Spinal cord (tissue), 9 donors: ENCODE measurements at regions not wholly inside any gene's neighbourhood (a gene's known extent, or its start where the extent isn't known, plus 50 kb on each side); places are given as distances from the start of the nearest gene placed in this dataset.

ENCODE experiments used
- DNase-seq, 6 donors: peaks; one replicate each; pipeline versions ENCODE4 v3.0.0 to v3.0.0-alpha.2; 2013 to 2015; ENCODE audit warnings: low spot score in 6 of 6, low read depth in 4 of 6
- H3K27ac ChIP-seq: one replicate; pipeline ENCODE4 v1.5.1; 2013; ENCODE audit warnings: low read depth, low read length, control low read depth
- H3K27me3 ChIP-seq: one replicate; pipeline ENCODE4 v1.6.1; 2013; ENCODE audit warnings: low read length; ENCODE audit not compliant: control insufficient read depth, insufficient read depth
- H3K36me3 ChIP-seq: one replicate; pipeline ENCODE4 v1.6.1; 2013; ENCODE audit warnings: low read length; ENCODE audit not compliant: control insufficient read depth, insufficient read depth
- H3K4me1 ChIP-seq: one replicate; pipeline ENCODE4 v1.6.1; 2013; ENCODE audit warnings: low read length; ENCODE audit not compliant: control insufficient read depth, insufficient read depth
- H3K4me3 ChIP-seq: one replicate; pipeline ENCODE4 v1.5.1; 2013; ENCODE audit warnings: low read depth, low read length, control low read depth
- H3K9me3 ChIP-seq: one replicate; pipeline ENCODE4 v1.6.1; 2013; ENCODE audit warnings: low read length; ENCODE audit not compliant: control insufficient read depth, insufficient read depth
- WGBS: methylation state at CpG from one replicate; pipeline ENCODE4 v1.1.5; 2013; ENCODE audit warnings: missing lambda C conversion rate; ENCODE audit not compliant: insufficient coverage; 5-methylcytosine and 5-hydroxymethylcytosine counted together
- donor health status: healthy.

- 80% methylated on average over 1 of the region's 2 CpGs for WGBS
- no peaks in the 10 kb centered on the region for H3K27me3 ChIP-seq
- no peak overlapping the region for H3K4me3 ChIP-seq
- no peak overlapping the region for H3K27ac ChIP-seq
- H3K9me3 ChIP-seq = no peaks in the 10 kb centered on the region
- H3K4me1 ChIP-seq = no peaks in the 10 kb centered on the region
- no peak for DNase-seq
- H3K36me3 ChIP-seq = no peaks in the 10 kb centered on the region
Observed at GRCh38 chr18:2199060-2199459, 372.2 kb downstream of the METTL4 start.

- Histone ChIP-seq H3K4me3 (no peak overlapping the region), H3K27ac (no peak overlapping the region), H3K4me1 (no peaks in the 10 kb centered on the region), H3K27me3 (no peaks in the 10 kb centered on the region), H3K9me3 (no peaks in the 10 kb centered on the region), H3K36me3 (no peaks in the 10 kb centered on the region)
- no peak for DNase-seq
- WGBS = no CpG with 5 or more reads among the region's 2 CpGs
Observed at GRCh38 chr18:2201036-2201600, 370.2 kb downstream of the METTL4 start.

- no peaks in the 10 kb centered on the region for H3K9me3 ChIP-seq
- H3K4me1 ChIP-seq = no peaks in the 10 kb centered on the region
- WGBS = 100% methylated on average over 1 of the region's 2 CpGs
- no peak overlapping the region for H3K4me3 ChIP-seq
- no peak overlapping the region for H3K27ac ChIP-seq
- no peak for DNase-seq
- no peaks in the 10 kb centered on the region for H3K36me3 ChIP-seq
- H3K27me3 ChIP-seq = no peaks in the 10 kb centered on the region
Observed at GRCh38 chr18:2204736-2205135, 366.6 kb downstream of the METTL4 start.

DNA sequence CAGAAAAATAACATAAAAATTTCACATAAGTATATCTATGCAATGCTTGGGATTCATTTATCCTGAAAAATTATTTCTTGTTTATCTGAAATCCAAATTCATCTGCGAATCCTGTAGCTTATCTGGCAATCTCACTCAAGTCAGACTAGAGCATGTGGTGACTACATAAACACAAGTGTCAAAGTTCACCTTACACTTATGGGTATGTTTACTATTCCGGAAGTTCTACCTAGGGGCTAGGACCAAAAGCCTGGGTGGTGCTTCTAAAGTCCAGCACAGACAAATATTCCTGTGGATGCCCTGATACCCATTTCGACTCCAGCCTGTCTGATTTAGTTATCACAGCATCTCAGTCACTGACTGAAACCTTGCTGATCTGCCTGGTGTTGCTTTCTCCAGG, 364.0 kb downstream of the METTL4 start:
- 86% methylated on average over 2 of the region's 3 CpGs for WGBS
- no peak for DNase-seq
- Histone ChIP-seq H3K36me3 (no peaks in the 10 kb centered on the region), H3K9me3 (no peaks in the 10 kb centered on the region), H3K4me3 (no peak overlapping the region), H3K27me3 (no peaks in the 10 kb centered on the region), H3K4me1 (no peaks in the 10 kb centered on the region), H3K27ac (no peak overlapping the region)

- no peaks in the 10 kb centered on the region for H3K9me3 ChIP-seq
- no peak overlapping the region for H3K4me3 ChIP-seq
- H3K27ac ChIP-seq = no peak overlapping the region
- WGBS = no CpG with 5 or more reads among the region's 1 CpG
- H3K36me3 ChIP-seq = no peaks in the 10 kb centered on the region
- H3K27me3 ChIP-seq = no peaks in the 10 kb centered on the region
- H3K4me1 ChIP-seq = no peaks in the 10 kb centered on the region
- no peak for DNase-seq
Observed at GRCh38 chr18:2212598-2213205, 358.6 kb downstream of the METTL4 start.

- Histone ChIP-seq H3K27me3 (no peaks in the 10 kb centered on the region), H3K4me1 (no peaks in the 10 kb centered on the region), H3K9me3 (no peaks in the 10 kb centered on the region), H3K4me3 (no peak overlapping the region), H3K36me3 (no peaks in the 10 kb centered on the region), H3K27ac (no peak overlapping the region)
- DNase-seq = no peak
- WGBS = no CpG with 5 or more reads among the region's 2 CpGs
Observed at GRCh38 chr18:2213905-2214304, 357.4 kb downstream of the METTL4 start.

GRCh38 chr18:2217356-2217755, 353.9 kb downstream of the METTL4 start:
- no CpG with 5 or more reads among the region's 2 CpGs for WGBS
- Histone ChIP-seq H3K9me3 (no peaks in the 10 kb centered on the region), H3K4me1 (no peaks in the 10 kb centered on the region), H3K27me3 (no peaks in the 10 kb centered on the region), H3K4me3 (no peak overlapping the region), H3K27ac (no peak overlapping the region), H3K36me3 (no peaks in the 10 kb centered on the region)
- peak in 1 of 6 donors; percentile 77 for DNase-seq

GRCh38 chr18:2218101-2218500, 353.2 kb downstream of the METTL4 start:
- Histone ChIP-seq H3K4me3 (no peak overlapping the region), H3K27me3 (no peaks in the 10 kb centered on the region), H3K9me3 (no peaks in the 10 kb centered on the region), H3K27ac (no peak overlapping the region), H3K36me3 (no peaks in the 10 kb centered on the region), H3K4me1 (no peaks in the 10 kb centered on the region)
- 94% methylated on average over 2 of the region's 4 CpGs for WGBS
- no peak for DNase-seq

GRCh38 chr18:2219706-2220105, 351.6 kb downstream of the METTL4 start:
- DNase-seq = peak in 1 of 6 donors; percentile 66
- Histone ChIP-seq H3K4me1 (no peaks in the 10 kb centered on the region), H3K27me3 (no peaks in the 10 kb centered on the region), H3K9me3 (no peaks in the 10 kb centered on the region), H3K27ac (no peak overlapping the region), H3K36me3 (no peaks in the 10 kb centered on the region), H3K4me3 (no peak overlapping the region)
- no CpG with 5 or more reads among the region's 3 CpGs for WGBS
